Uterus (tissue), 2 donors: ENCODE measurements at regions not wholly inside any gene's neighbourhood (a gene's known extent, or its start where the extent isn't known, plus 50 kb on each side); places are given as distances from the start of the nearest gene placed in this dataset.

Experiments used
- POLR2A ChIP-seq, 2 donors: fragments of 450-650 bp; IDR thresholded peaks; one replicate each; pipeline ENCODE4 v1.6.1; 2016; ENCODE audit warnings: antibody characterized with exemption in 2 of 2, mild to moderate bottlenecking in 1 of 2, moderate library complexity in 1 of 2
- TF ChIP-seq, protein P1 (sequence below), 4 experiments: fragments of 200-600 bp in 2 of 4; fragments of 450-650 bp in 2 of 4; sonication (generic) in 2 of 4; IDR thresholded peaks; one replicate each; pipeline ENCODE4 v1.5.1; 2016 to 2019; ENCODE audit warnings: antibody characterized with exemption in 4 of 4, mild to moderate bottlenecking in 2 of 4, moderate library complexity in 1 of 4

GRCh38 chr10:117680601-117681000 is 138.1 kb downstream of the EMX2 start:
- TF ChIP-seq, protein P1, sequence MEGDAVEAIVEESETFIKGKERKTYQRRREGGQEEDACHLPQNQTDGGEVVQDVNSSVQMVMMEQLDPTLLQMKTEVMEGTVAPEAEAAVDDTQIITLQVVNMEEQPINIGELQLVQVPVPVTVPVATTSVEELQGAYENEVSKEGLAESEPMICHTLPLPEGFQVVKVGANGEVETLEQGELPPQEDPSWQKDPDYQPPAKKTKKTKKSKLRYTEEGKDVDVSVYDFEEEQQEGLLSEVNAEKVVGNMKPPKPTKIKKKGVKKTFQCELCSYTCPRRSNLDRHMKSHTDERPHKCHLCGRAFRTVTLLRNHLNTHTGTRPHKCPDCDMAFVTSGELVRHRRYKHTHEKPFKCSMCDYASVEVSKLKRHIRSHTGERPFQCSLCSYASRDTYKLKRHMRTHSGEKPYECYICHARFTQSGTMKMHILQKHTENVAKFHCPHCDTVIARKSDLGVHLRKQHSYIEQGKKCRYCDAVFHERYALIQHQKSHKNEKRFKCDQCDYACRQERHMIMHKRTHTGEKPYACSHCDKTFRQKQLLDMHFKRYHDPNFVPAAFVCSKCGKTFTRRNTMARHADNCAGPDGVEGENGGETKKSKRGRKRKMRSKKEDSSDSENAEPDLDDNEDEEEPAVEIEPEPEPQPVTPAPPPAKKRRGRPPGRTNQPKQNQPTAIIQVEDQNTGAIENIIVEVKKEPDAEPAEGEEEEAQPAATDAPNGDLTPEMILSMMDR (IDR thresholded peaks at IDR 0.05) = no peak
- no peak for TF ChIP-seq POLR2A (IDR thresholded peaks at IDR 0.05)
